GM21576 (cell line): ENCODE measurements at regions not wholly inside any gene's neighbourhood (a gene's known extent, or its start where the extent isn't known, plus 50 kb on each side); places are given as distances from the start of the nearest gene placed in this dataset.

ENCODE experiments used
- ATAC-seq: cut with Tn5 transposase; IDR thresholded peaks from one replicate; pipeline ENCODE4 v1.9.1; 2021; ENCODE audit warnings: mild to moderate bottlenecking, moderate library complexity; ENCODE audit not compliant: unreplicated experiment

DNA sequence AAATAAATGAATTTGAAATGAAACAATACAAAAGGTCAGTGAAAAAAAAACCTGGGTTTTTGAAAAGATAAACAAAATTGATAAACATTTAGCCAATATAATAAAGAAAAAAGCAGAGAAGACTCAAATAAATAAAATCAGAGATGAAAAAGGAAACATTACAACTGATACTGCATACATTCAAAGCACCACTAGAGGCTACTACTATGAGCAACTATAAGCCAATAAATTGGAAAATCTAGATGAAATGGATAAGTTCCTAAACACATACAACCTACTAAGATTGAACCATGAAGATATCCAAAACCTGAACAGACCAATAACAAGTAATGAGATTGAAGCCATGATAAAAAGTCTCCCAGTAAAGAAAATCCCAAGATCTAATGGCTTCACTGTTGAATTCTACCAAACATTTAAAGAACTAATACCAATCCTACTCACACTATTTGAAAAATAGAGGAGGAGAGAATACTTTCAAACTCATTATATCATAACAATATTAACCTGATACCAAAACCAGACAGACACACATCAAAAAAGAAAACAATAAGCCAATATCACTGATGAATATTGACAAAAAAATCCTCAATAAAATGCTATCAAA, 80.8 kb upstream of the CERS6 start:
- ATAC-seq = no peak

- no peak for ATAC-seq
Observed at GRCh38 chr2:168378960-168379669, 77.0 kb upstream of the CERS6 start.

- no peak for ATAC-seq
Observed at GRCh38 chr2:168380500-168380899, 75.6 kb upstream of the CERS6 start.

GRCh38 chr2:168392024-168392423, 64.0 kb upstream of the CERS6 start:
- no peak for ATAC-seq

DNA sequence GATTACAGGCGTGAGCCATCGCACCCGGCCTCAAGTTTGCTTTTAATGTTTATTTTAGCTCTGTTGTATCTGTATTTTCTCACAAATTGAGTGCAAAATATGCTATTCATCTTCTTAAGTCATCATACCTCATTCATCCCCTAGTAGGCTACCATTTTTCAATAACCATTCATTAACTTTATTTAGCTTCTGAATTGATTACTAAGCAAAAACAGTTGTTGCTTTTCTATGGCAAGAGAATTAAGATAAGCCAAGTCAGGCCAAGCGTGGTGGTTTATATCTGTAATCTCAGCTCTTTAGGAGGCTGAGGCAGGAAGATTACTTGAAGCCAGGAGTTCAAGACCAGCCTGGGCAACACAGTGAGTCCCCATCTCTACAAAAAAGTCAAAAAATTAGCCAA, 63.3 kb upstream of the CERS6 start:
- no peak for ATAC-seq

GRCh38 chr2:168394262-168394661, 61.8 kb upstream of the CERS6 start:
- no peak for ATAC-seq

DNA sequence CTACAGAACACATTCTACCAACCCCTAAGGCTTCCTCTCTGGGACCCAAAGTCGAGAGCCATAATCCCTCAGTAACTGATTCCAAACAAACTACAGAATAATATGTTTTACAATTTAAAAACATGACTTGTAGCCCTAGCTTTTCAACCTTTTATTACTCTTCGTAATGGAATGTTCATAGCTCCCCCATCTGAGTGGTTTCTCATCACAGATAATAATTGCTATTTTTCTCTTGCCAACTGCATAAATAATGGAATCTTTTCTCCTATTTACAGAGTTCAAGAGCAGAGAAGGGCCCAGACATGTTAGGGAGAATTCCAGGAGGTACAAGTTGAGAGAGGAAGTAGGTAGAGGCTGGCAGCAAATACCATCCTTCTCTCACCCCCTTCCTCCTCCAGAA, 59.9 kb upstream of the CERS6 start:
- no peak for ATAC-seq

DNA sequence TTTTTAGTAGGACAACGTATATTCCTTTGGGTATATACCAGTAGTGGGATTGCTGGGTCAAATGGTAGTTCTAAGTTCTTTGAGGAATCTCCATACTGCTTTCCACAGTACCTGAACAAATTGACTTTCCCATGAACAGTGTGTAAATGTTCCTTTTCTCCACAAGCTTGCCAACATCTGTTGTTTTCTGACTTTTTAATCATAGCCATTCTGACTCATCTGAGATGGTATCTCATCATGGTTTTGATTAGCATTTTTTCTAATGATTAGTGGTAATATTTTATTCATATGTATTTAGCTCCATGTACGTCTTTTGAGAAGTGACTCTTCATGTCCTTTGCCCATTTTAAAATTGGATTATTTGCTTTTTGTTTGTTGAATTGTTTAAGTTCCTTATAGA, 58.4 kb upstream of the CERS6 start:
- ATAC-seq = no peak

GRCh38 chr2:168401048-168401556, 55.0 kb upstream of the CERS6 start:
- ATAC-seq = no peak

- ATAC-seq = no peak
Observed at GRCh38 chr2:168401771-168402170, 54.3 kb upstream of the CERS6 start.

DNA sequence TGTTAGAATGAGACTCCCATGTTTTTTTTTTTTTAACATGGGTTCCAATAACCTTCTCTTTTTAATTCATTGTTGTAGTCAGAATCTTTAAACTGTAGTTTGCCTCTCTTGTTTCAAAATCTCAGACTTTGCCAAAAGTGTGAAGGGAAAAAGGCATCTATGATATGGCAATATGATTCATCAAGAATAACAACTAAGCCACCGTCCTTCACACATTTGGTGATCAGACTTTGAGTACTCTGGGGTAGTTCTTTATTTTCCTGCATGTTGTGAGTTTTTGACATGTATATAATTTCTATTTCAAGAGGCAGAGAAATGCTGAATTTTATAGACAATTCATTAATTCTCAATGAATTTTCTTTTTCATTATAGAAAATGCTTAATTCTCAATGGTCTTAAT, 53.5 kb upstream of the CERS6 start:
- ATAC-seq = no peak

- ATAC-seq = no peak
Observed at GRCh38 chr2:168403736-168404135, 52.3 kb upstream of the CERS6 start.

DNA sequence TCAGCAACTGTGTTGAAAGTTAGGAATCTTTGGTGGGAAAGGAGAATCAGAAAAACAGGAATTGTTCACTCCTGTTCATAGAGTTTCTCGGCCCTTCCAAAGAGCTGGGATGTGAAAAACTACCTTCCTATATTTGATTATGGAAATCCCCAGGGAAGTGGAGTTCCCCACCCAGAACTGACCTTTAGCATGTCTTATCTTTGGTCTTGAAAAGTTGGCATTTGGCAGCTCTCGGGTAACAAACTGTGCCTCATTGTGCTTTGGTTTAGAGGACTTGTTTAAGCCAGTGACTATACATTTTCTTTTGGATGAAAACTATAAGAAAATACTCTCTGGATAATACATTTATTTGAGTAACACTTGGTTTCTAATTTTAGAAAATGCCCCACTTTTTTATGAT, 51.3 kb upstream of the CERS6 start:
- ATAC-seq = no peak
